Esophagus squamous epithelium (tissue), 5 donors: ENCODE measurements at regions not wholly inside any gene's neighbourhood (a gene's known extent, or its start where the extent isn't known, plus 50 kb on each side); places are given as distances from the start of the nearest gene placed in this dataset.

Experiments
- DNase-seq: peaks from one replicate; lab custom pipeline; 2025; lab: John Stamatoyannopoulos, UW
- H3K27ac ChIP-seq, 4 donors: fragments of 200-600 bp; sonication (generic); one replicate each; pipeline ENCODE4 v1.5.1; 2016 to 2019; ENCODE audit warnings: mild to moderate bottlenecking in 1 of 4
- H3K27me3 ChIP-seq, 4 donors: fragments of 200-600 bp; sonication (generic); 1 replicate in 3 of 4; 2 replicates in 1 of 4; pipeline versions ENCODE4 v1.5.1 to v1.6.0; 2017 to 2021; ENCODE audit warnings: antibody characterized with exemption in 1 of 4
- H3K36me3 ChIP-seq, 3 donors: fragments of 200-600 bp; sonication (generic); one replicate each; pipeline ENCODE4 v1.5.1; 2016 to 2019
- H3K4me1 ChIP-seq, 3 donors: fragments of 200-600 bp; sonication (generic); one replicate each; pipeline ENCODE4 v1.5.1; 2017 to 2019
- H3K4me3 ChIP-seq, 4 donors: fragments of 200-600 bp; sonication (generic); 1 replicate in 3 of 4; 2 replicates in 1 of 4; pipeline ENCODE4 v1.5.1; 2016 to 2019; ENCODE audit warnings: mild to moderate bottlenecking in 2 of 4, moderate library complexity in 1 of 4
- H3K9me3 ChIP-seq, 3 donors: fragments of 200-600 bp; sonication (generic); one replicate each; pipeline ENCODE4 v1.5.1; 2016 to 2019
- CTCF ChIP-seq, 6 experiments: fragments of 450-650 bp in 4 of 6; fragments of 200-600 bp in 2 of 6; sonication (generic) in 2 of 6; IDR thresholded peaks; one replicate each; pipeline ENCODE4 v1.5.1; 2016 to 2019; ENCODE audit warnings: antibody characterized with exemption in 6 of 6, mild to moderate bottlenecking in 4 of 6, moderate library complexity in 4 of 6
- POLR2A ChIP-seq, 4 donors: fragments of 450-650 bp; IDR thresholded peaks; one replicate each; pipeline ENCODE4 v1.6.1; 2017; ENCODE audit warnings: antibody characterized with exemption in 4 of 4, mild to moderate bottlenecking in 4 of 4, moderate library complexity in 3 of 4
- WGBS, 2 donors: methylation state at CpG; one replicate each; pipeline ENCODE4 v1.1.5; 2018; 5-methylcytosine and 5-hydroxymethylcytosine counted together
- intact Hi-C: fragments of 100-400 bp; cut with DNase I; formaldehyde crosslinking; loops from one replicate; pipeline ENCODE4 v1.15.0; 2022
- donor health status: DM: yes; HTN: yes; CAD: no.

DNA sequence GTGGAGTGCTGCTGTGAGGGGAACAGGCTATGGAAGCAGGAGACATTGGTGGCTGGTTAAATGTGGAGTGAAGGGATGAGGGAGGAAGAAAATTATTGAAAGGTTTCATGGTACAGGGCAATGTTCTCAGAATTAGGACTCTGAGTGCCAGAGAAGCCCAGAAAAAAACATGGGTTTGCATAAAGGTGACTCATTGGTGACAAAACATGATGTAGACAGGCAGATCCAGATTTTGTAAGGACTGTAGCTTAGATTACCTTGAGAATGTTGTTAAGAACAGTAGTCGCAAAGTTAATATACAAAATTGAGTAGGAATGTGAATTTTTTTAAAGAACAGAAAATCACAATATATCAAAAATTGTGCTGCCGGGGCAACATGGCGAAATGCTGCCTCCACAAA, 134.9 kb upstream of the ZNF438 start:
- TF ChIP-seq POLR2A (IDR thresholded peaks at IDR 0.05): no peak
- no peak for TF ChIP-seq CTCF (IDR thresholded peaks at IDR 0.05)
- Histone ChIP-seq H3K9me3 (peaks cover 0 to 12% (median 6%) of the 10 kb centered on the region in 3 donors), H3K27me3 (no peaks in the 10 kb centered on the region), H3K36me3 (no peaks in the 10 kb centered on the region), H3K27ac (no peak overlapping the region), H3K4me3 (no peak overlapping the region), H3K4me1 (no peaks in the 10 kb centered on the region)
- DNase-seq: no peak
- 94 to 96% methylated on average over 3 of the region's 3 CpGs for WGBS, 2 donors
- intact Hi-C loops: no loop called here

GRCh38 chr10:31170636-31171035, 139.0 kb upstream of the ZNF438 start:
- intact Hi-C loops: no loop called here
- 84 to 95% methylated on average over 4 of the region's 4 CpGs for WGBS, 2 donors

GRCh38 chr10:31171402-31172083, 139.9 kb upstream of the ZNF438 start:
- no peaks in the 10 kb centered on the region for H3K4me1 ChIP-seq
- H3K9me3 ChIP-seq: peaks cover 0 to 19% (median 4%) of the 10 kb centered on the region in 3 donors
- no peaks in the 10 kb centered on the region for H3K27me3 ChIP-seq
- no peaks in the 10 kb centered on the region for H3K36me3 ChIP-seq
- 60 to 64% methylated on average over 4 of the region's 4 CpGs for WGBS, 2 donors
- no peak overlapping the region for H3K4me3 ChIP-seq
- H3K27ac ChIP-seq: no peak overlapping the region
- no peak for DNase-seq
- no peak for TF ChIP-seq POLR2A (IDR thresholded peaks at IDR 0.05)
- no peak for TF ChIP-seq CTCF (IDR thresholded peaks at IDR 0.05)
- intact Hi-C loops: no loop called here

More at GRCh38 chr10:31170636-31171035, 139.0 kb upstream of the ZNF438 start:
- no peaks in the 10 kb centered on the region for H3K27me3 ChIP-seq
- H3K36me3 ChIP-seq: no peaks in the 10 kb centered on the region
- DNase-seq: no peak
- peaks cover 0 to 23% (median 10%) of the 10 kb centered on the region in 3 donors for H3K9me3 ChIP-seq
- H3K4me1 ChIP-seq: no peaks in the 10 kb centered on the region
- H3K27ac ChIP-seq: no peak overlapping the region
- TF ChIP-seq CTCF (IDR thresholded peaks at IDR 0.05) (no peak), POLR2A (IDR thresholded peaks at IDR 0.05) (no peak)
- no peak overlapping the region for H3K4me3 ChIP-seq

DNA sequence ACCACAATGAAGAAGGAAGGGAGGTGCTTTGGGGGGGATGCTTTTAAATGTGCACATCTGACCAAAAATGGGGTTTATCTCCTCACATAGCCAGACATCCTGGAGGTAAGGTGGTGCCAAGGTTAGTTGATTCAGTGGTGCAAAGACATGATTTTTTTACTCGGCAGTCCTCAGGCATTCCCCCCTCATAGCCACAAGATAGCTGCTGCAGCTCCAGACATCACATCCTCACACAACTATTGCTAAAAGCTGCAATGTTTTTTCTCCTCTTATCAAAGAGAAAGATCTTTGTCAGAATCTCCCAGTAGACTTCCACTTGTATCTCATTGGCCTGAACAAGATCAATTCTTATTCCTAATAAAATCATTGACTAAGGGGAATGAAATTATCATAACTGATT, 141.3 kb upstream of the ZNF438 start:
- TF ChIP-seq CTCF (IDR thresholded peaks at IDR 0.05) (no peak), POLR2A (IDR thresholded peaks at IDR 0.05) (no peak)
- WGBS, 2 donors: 75 to 78% methylated on average over 1 of the region's 1 CpG
- intact Hi-C loops: no loop called here
- DNase-seq: no peak
- Histone ChIP-seq H3K9me3 (peaks cover 0 to 19% (median 4%) of the 10 kb centered on the region in 3 donors), H3K4me3 (no peak overlapping the region), H3K4me1 (no peaks in the 10 kb centered on the region), H3K27ac (no peak overlapping the region), H3K27me3 (no peaks in the 10 kb centered on the region), H3K36me3 (no peaks in the 10 kb centered on the region)

GRCh38 chr10:31173752-31174151, 142.1 kb upstream of the ZNF438 start:
- Histone ChIP-seq H3K4me3 (no peak overlapping the region), H3K4me1 (no peaks in the 10 kb centered on the region), H3K27ac (no peak overlapping the region), H3K9me3 (peaks cover 0 to 19% (median 4%) of the 10 kb centered on the region in 3 donors), H3K36me3 (no peaks in the 10 kb centered on the region), H3K27me3 (no peaks in the 10 kb centered on the region)
- TF ChIP-seq POLR2A (IDR thresholded peaks at IDR 0.05): no peak
- TF ChIP-seq CTCF (IDR thresholded peaks at IDR 0.05): no peak
- no peak for DNase-seq
- intact Hi-C loops: no loop called here
- 86 to 88% methylated on average over 5 of the region's 5 CpGs for WGBS, 2 donors
